Breast epithelium (tissue), 4 donors: ENCODE measurements at regions not wholly inside any gene's neighbourhood (a gene's known extent, or its start where the extent isn't known, plus 50 kb on each side); places are given as distances from the start of the nearest gene placed in this dataset.

Source experiments
- DNase-seq, 2 donors: peaks; one replicate each; pipeline ENCODE4 v3.0.0-alpha.2; 2019; ENCODE audit warnings: low spot score in 2 of 2
- H3K27ac ChIP-seq, 2 donors: fragments of 200-600 bp; sonication (generic) in 1 of 2; one replicate each; pipeline ENCODE4 v1.5.1; 2016 to 2019; ENCODE audit warnings: mild to moderate bottlenecking in 1 of 2
- H3K27me3 ChIP-seq, 2 donors: fragments of 200-600 bp; sonication (generic) in 1 of 2; one replicate each; pipeline versions ENCODE4 v1.5.1 to v1.6.0; 2017 to 2019; ENCODE audit warnings: control low read depth in 1 of 2, mild to moderate bottlenecking in 1 of 2
- H3K36me3 ChIP-seq: fragments of 200-600 bp; one replicate; pipeline ENCODE4 v1.5.1; 2019
- H3K4me1 ChIP-seq, 2 donors: fragments of 200-600 bp; sonication (generic); one replicate each; pipeline ENCODE4 v1.5.1; 2016 to 2019; ENCODE audit warnings: control low read depth in 1 of 2
- H3K4me3 ChIP-seq, 3 donors: fragments of 200-600 bp; sonication (generic); 1 replicate in 2 of 3; 2 replicates in 1 of 3; pipeline ENCODE4 v1.5.1; 2016 to 2019; ENCODE audit warnings: mild to moderate bottlenecking in 3 of 3, moderate library complexity in 2 of 3
- H3K9me3 ChIP-seq, 2 donors: fragments of 200-600 bp; sonication (generic) in 1 of 2; one replicate each; pipeline ENCODE4 v1.5.1; 2016 to 2019; ENCODE audit warnings: control low read depth in 1 of 2
- CTCF ChIP-seq, 3 donors: fragments of 450-650 bp; IDR thresholded peaks; one replicate each; pipeline ENCODE4 v1.5.1; 2016 to 2017; ENCODE audit warnings: antibody characterized with exemption in 3 of 3, mild to moderate bottlenecking in 3 of 3, moderate library complexity in 3 of 3
- POLR2A ChIP-seq: fragments of 450-650 bp; IDR thresholded peaks from one replicate; pipeline ENCODE4 v1.6.1; 2016; ENCODE audit warnings: antibody characterized with exemption, mild to moderate bottlenecking, moderate library complexity
- POLR2AphosphoS5 ChIP-seq, 3 donors: sonication (generic); formaldehyde crosslinking; IDR thresholded peaks; one replicate each; pipeline ENCODE4 v1.6.1; 2017; ENCODE audit warnings: antibody characterized with exemption in 3 of 3
- intact Hi-C: fragments of 100-400 bp; cut with DNase I; formaldehyde crosslinking; loops from one replicate; pipeline ENCODE4 v1.15.1; 2023; ENCODE audit warnings: low total_unique reads

- intact Hi-C loops = no loop called here
- no peaks in the 10 kb centered on the region for H3K36me3 ChIP-seq
These were observed 54.2 kb upstream of the ANKRD1 start for GRCh38 chr10:90975096-90975495.

GRCh38 chr10:90977162-90977854, 56.4 kb upstream of the ANKRD1 start:
- Histone ChIP-seq H3K36me3 (no peaks in the 10 kb centered on the region), H3K4me1 (no peaks in the 10 kb centered on the region), H3K9me3 (no peaks in the 10 kb centered on the region), H3K27me3 (no peaks in the 10 kb centered on the region), H3K4me3 (no peak overlapping the region), H3K27ac (no peak overlapping the region)
- no peak for TF ChIP-seq POLR2A
- no peak for TF ChIP-seq CTCF (IDR thresholded peaks at IDR 0.05)
- TF ChIP-seq POLR2AphosphoS5 (IDR thresholded peaks at IDR 0.05) = no peak
- DNase-seq = no peak
- intact Hi-C loops = no loop called here

More at GRCh38 chr10:90975096-90975495, 54.2 kb upstream of the ANKRD1 start:
- H3K27me3 ChIP-seq = no peaks in the 10 kb centered on the region
- DNase-seq = no peak
- no peaks in the 10 kb centered on the region for H3K4me1 ChIP-seq
- H3K9me3 ChIP-seq = no peaks in the 10 kb centered on the region
- no peak overlapping the region for H3K27ac ChIP-seq
- no peak overlapping the region for H3K4me3 ChIP-seq
- TF ChIP-seq POLR2A (no peak), CTCF (IDR thresholded peaks at IDR 0.05) (no peak), POLR2AphosphoS5 (IDR thresholded peaks at IDR 0.05) (no peak)

- no peaks in the 10 kb centered on the region for H3K36me3 ChIP-seq
- no peak overlapping the region for H3K4me3 ChIP-seq
- no peak overlapping the region for H3K27ac ChIP-seq
- no peaks in the 10 kb centered on the region for H3K4me1 ChIP-seq
- no peaks in the 10 kb centered on the region for H3K9me3 ChIP-seq
- no peak for DNase-seq
- no peaks in the 10 kb centered on the region for H3K27me3 ChIP-seq
- TF ChIP-seq CTCF (IDR thresholded peaks at IDR 0.05) = no peak
- intact Hi-C loops = no loop called here
These were observed 57.1 kb upstream of the ANKRD1 start for GRCh38 chr10:90977855-90978486.

GRCh38 chr10:90982406-90983008, 61.6 kb upstream of the ANKRD1 start:
- no peaks in the 10 kb centered on the region for H3K4me1 ChIP-seq
- H3K27me3 ChIP-seq = no peaks in the 10 kb centered on the region
- no peaks in the 10 kb centered on the region for H3K36me3 ChIP-seq
- intact Hi-C loops = no loop called here
- no peak overlapping the region for H3K4me3 ChIP-seq
- TF ChIP-seq CTCF (IDR thresholded peaks at IDR 0.05) = no peak
- TF ChIP-seq POLR2A = no peak
- TF ChIP-seq POLR2AphosphoS5 (IDR thresholded peaks at IDR 0.05) = no peak
- no peaks in the 10 kb centered on the region for H3K9me3 ChIP-seq
- no peak overlapping the region for H3K27ac ChIP-seq
- no peak for DNase-seq

GRCh38 chr10:90983914-90984549, 63.1 kb upstream of the ANKRD1 start:
- Histone ChIP-seq H3K4me3 (no peak overlapping the region), H3K9me3 (no peaks in the 10 kb centered on the region), H3K36me3 (no peaks in the 10 kb centered on the region), H3K4me1 (no peaks in the 10 kb centered on the region), H3K27ac (no peak overlapping the region), H3K27me3 (no peaks in the 10 kb centered on the region)
- DNase-seq = no peak
- intact Hi-C loops = no loop called here
- TF ChIP-seq CTCF (IDR thresholded peaks at IDR 0.05) = no peak
- TF ChIP-seq POLR2A = no peak
- TF ChIP-seq POLR2AphosphoS5 (IDR thresholded peaks at IDR 0.05) = no peak
